GM12878 (cell line): ENCODE measurements at regions not wholly inside any gene's neighbourhood (a gene's known extent, or its start where the extent isn't known, plus 50 kb on each side); places are given as distances from the start of the nearest gene placed in this dataset.

Experiments used
- ATAC-seq: fragments of 200-7000 bp; cut with Tn5 transposase; 3 replicates; pipeline ENCODE4 v1.9.1; 2020; ENCODE audit warnings: mild to moderate bottlenecking, moderate library complexity
- BruUV-seq: library from RNA; stranded (reverse); fragments of 400-500 nt; replicated peaks from 2 replicates; lab custom pipeline; 2021; lab: Mats Ljungman, UMichigan
- CTCF ChIA-PET: fragments of 300-600 bp; sonication (Branson Sonifier 250); formaldehyde crosslinking; extraction: SDS; loops from one replicate; lab custom pipeline; 2021; ENCODE audit warnings: inconsistent platforms; lab: Yijun Ruan, JAX
- POLR2A ChIA-PET: fragments of 350-600 bp; formaldehyde crosslinking; extraction: SDS; loops from one replicate; lab custom pipeline; 2021; ENCODE audit warnings: inconsistent platforms; lab: Charles Lee
- RAD21 ChIA-PET: fragments of 300-600 bp; sonication (Branson Sonifier 250); formaldehyde crosslinking; loops from one replicate; lab custom pipeline; 2023; ENCODE audit warnings: antibody characterized with exemption; ENCODE audit not compliant: unreplicated experiment; lab: Charles Lee
- SMC1A ChIA-PET: fragments of 300-600 bp; sonication (Branson Sonifier 250); formaldehyde crosslinking; loops from one replicate; lab custom pipeline; 2023; ENCODE audit not compliant: unreplicated experiment, uncharacterized antibody; lab: Charles Lee
- DNase-seq: peaks from one replicate; pipeline ENCODE4 v3.0.0-alpha.2; 2011; ENCODE audit warnings: low read depth, low spot score
- FAIRE-seq: peaks from 3 replicates; lab custom pipeline; 2011; peaks lifted over from hg19 to GRCh38; lab: Jason Lieb, UNC
- H2AFZ ChIP-seq: 2 replicates; pipeline ENCODE4 v1.6.0; 2011; ENCODE audit warnings: low read depth, low read length, control low read depth; ENCODE audit not compliant: control insufficient read depth
- H3K27ac ChIP-seq: 2 replicates; pipeline ENCODE4 v1.5.1; 2011; ENCODE audit warnings: control low read depth; ENCODE audit not compliant: control insufficient read depth, insufficient read depth
- H3K27me3 ChIP-seq, 2 experiments: replicated peaks in 1 of 2; 2 replicates each; pipeline versions ENCODE4 v1.6.0 to v1.6.1; 2011; ENCODE audit warnings: low read length in 1 of 2; ENCODE audit not compliant: control insufficient read depth in 2 of 2, insufficient read depth in 2 of 2
- H3K36me3 ChIP-seq, 2 experiments: 2 replicates each; pipeline ENCODE4 v1.5.1; 2011; ENCODE audit warnings: low read length in 1 of 2; ENCODE audit not compliant: control insufficient read depth in 2 of 2, insufficient read depth in 2 of 2
- H3K4me1 ChIP-seq: 2 replicates; pipeline ENCODE4 v1.6.1; 2011; ENCODE audit warnings: mild to moderate bottlenecking, low read length, moderate library complexity, mixed read lengths; ENCODE audit not compliant: control insufficient read depth, insufficient read depth
- H3K4me2 ChIP-seq: 2 replicates; pipeline ENCODE4 v1.6.0; 2011; ENCODE audit warnings: control low read depth; ENCODE audit not compliant: control insufficient read depth, insufficient read depth
- H3K4me3 ChIP-seq: fragments of 200-600 bp; sonication (generic); 2 replicates; pipeline ENCODE4 v1.5.1; 2016
- H3K79me2 ChIP-seq: 2 replicates; pipeline ENCODE4 v1.6.0; 2011; ENCODE audit warnings: low read length; ENCODE audit not compliant: control insufficient read depth, insufficient read depth
- H3K9ac ChIP-seq: 2 replicates; pipeline ENCODE4 v1.8.0; 2011; ENCODE audit warnings: low read length, control low read depth, mixed read lengths; ENCODE audit not compliant: control insufficient read depth, insufficient read depth
- H3K9me3 ChIP-seq: replicated peaks from 3 replicates; pipeline ENCODE4 v1.5.1; 2011; ENCODE audit warnings: mild to moderate bottlenecking, low read length; ENCODE audit not compliant: control insufficient read depth, insufficient read depth
- H4K20me1 ChIP-seq: 2 replicates; pipeline ENCODE4 v1.6.0; 2011; ENCODE audit not compliant: control insufficient read depth, insufficient read depth
- BACH1 ChIP-seq: fragments of 450-650 bp; IDR thresholded peaks from 2 replicates; pipeline ENCODE4 v1.6.1; 2017; ENCODE audit warnings: mild to moderate bottlenecking, borderline replicate concordance
- CEBPB ChIP-seq, 2 experiments: fragments of 150-350 bp in 1 of 2; IDR thresholded peaks; 2 replicates each; pipeline ENCODE4 v1.6.1; 2012 to 2014; ENCODE audit warnings: low read depth in 2 of 2, low read length in 2 of 2, borderline replicate concordance in 1 of 2, inconsistent platforms in 1 of 2
- GABPA ChIP-seq: IDR thresholded peaks from 2 replicates; pipeline ENCODE4 v1.6.1; 2014; ENCODE audit warnings: antibody characterized with exemption, low read depth, mild to moderate bottlenecking, inconsistent platforms
- HDAC6 ChIP-seq: fragments of 200-600 bp; sonication (generic); IDR thresholded peaks from one replicate; pipeline ENCODE4 v1.8.0; 2017; ENCODE audit warnings: antibody characterized with exemption; ENCODE audit not compliant: unreplicated experiment
- NFYB ChIP-seq: IDR thresholded peaks from 2 replicates; pipeline ENCODE4 v1.6.1; 2011; ENCODE audit warnings: low read depth, mild to moderate bottlenecking, low read length, improper control_type of control experiment, moderate library complexity; ENCODE audit not compliant: insufficient read depth
- NR2F1 ChIP-seq: fragments of 450-650 bp; conservative IDR thresholded peaks from 2 replicates; pipeline ENCODE4 v1.6.1; 2017; ENCODE audit warnings: mild to moderate bottlenecking
- PAX8 ChIP-seq: fragments of 450-650 bp; IDR thresholded peaks from 2 replicates; pipeline ENCODE4 v1.6.1; 2017; ENCODE audit warnings: mild to moderate bottlenecking, moderate library complexity
- RFX5 ChIP-seq: IDR thresholded peaks from 2 replicates; pipeline ENCODE4 v1.6.1; 2011; ENCODE audit warnings: low read depth, low read length, improper control_type of control experiment
- RUNX3 ChIP-seq: IDR thresholded peaks from 2 replicates; pipeline ENCODE4 v1.6.1; 2012; ENCODE audit warnings: low read length, inconsistent platforms
- SIX5 ChIP-seq: IDR thresholded peaks from 2 replicates; pipeline ENCODE4 v1.6.1; 2011; ENCODE audit warnings: mild to moderate bottlenecking, low read depth, low read length, moderate library complexity; ENCODE audit not compliant: severe bottlenecking
- SPI1 ChIP-seq: IDR thresholded peaks from 2 replicates; pipeline ENCODE4 v1.6.1; 2011; ENCODE audit warnings: low read depth, mild to moderate bottlenecking, low read length, moderate library complexity, borderline replicate concordance; ENCODE audit not compliant: insufficient read depth
- SREBF1 ChIP-seq: IDR thresholded peaks from 2 replicates; pipeline ENCODE4 v1.6.1; 2012; ENCODE audit warnings: mild to moderate bottlenecking, low read length
- TAF1 ChIP-seq: IDR thresholded peaks from 2 replicates; pipeline ENCODE4 v1.6.1; 2011; ENCODE audit warnings: mild to moderate bottlenecking, low read depth, low read length, borderline replicate concordance
- ZBED1 ChIP-seq: IDR thresholded peaks from 2 replicates; pipeline ENCODE4 v1.6.1; 2016; ENCODE audit warnings: borderline replicate concordance
- ZNF207 ChIP-seq: fragments of 450-650 bp; IDR thresholded peaks from 2 replicates; pipeline ENCODE4 v1.6.1; 2014; ENCODE audit warnings: antibody characterized with exemption, mild to moderate bottlenecking, borderline replicate concordance
- whole genome bisulfite sequencing: methylation state at CpG from one replicate; pipeline ENCODE4 v1.1.6; 2016; ENCODE audit warnings: low lambda C conversion rate; ENCODE audit not compliant: insufficient replicate concordance, insufficient coverage; ENCODE audit errors: missing lambda C conversion rate; 5-methylcytosine and 5-hydroxymethylcytosine counted together
- in situ Hi-C: fragments of 300-500 bp; cut with MboI; formaldehyde crosslinking; loops from 9 replicates; pipeline ENCODE4 v1.14.3; 2018; ENCODE audit warnings: mixed read lengths
- intact Hi-C: fragments of 100-400 bp; cut with micrococcal nuclease; formaldehyde crosslinking; loops from one replicate; pipeline ENCODE4 v1.14.2; 2022; ENCODE audit not compliant: unreplicated experiment
- TF ChIP-seq, protein P1 (sequence below): fragments of 450-650 bp; IDR thresholded peaks from 2 replicates; pipeline ENCODE4 v1.6.1; 2016; ENCODE audit warnings: mild to moderate bottlenecking
- TF ChIP-seq, protein P2 (sequence below): IDR thresholded peaks from 2 replicates; pipeline ENCODE4 v1.6.1; 2011; ENCODE audit warnings: low read depth, mild to moderate bottlenecking, low read length, moderate library complexity, borderline replicate concordance; ENCODE audit errors: extremely low read depth
- TF ChIP-seq, protein P3 (sequence below): IDR thresholded peaks from 2 replicates; pipeline ENCODE4 v1.6.1; 2011; ENCODE audit warnings: mild to moderate bottlenecking, low read depth, low read length, moderate library complexity; ENCODE audit not compliant: insufficient replicate concordance

DNA sequence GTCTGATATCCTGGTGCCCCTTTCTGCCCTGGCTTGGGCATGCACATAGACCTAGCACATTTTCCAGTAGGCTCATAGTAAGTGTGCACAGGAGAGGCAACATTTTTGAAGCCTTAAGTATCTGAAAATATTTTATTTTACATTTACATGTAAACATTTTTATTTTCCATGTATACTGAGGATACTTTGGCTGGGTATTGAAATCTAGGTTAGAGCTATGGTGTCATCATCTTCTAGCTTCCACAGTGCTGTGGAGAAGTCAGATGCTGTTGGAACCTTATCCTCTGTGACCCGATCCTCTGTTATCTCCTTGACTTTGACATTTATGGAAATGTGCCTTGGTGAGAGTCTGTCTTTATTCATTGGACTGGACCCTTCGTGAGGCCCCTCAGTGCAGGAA is 74.1 kb downstream of the PLXNA1 start:
- Histone ChIP-seq H3K4me3 (no peak overlapping the region), H3K27ac (no peak overlapping the region), H3K4me2 (no peak overlapping the region), H3K79me2 (no peaks in the 10 kb centered on the region), H4K20me1 (no peaks in the 10 kb centered on the region), H3K9me3 (no peaks in the 10 kb centered on the region; the same call in 2 of the 3 replicates), H3K27me3 (no peaks in the 10 kb centered on the region), H3K36me3 (no peaks in the 10 kb centered on the region), H3K4me1 (no peaks in the 10 kb centered on the region), H3K9ac (no peak overlapping the region), H2AFZ (no peak overlapping the region)
- no TSS peak for BruUV-seq
- CTCF ChIA-PET, result no interaction called here
- RAD21 ChIA-PET, result no interaction called here
- ATAC-seq (no peak), DNase-seq (no peak), FAIRE-seq (no peak)
- TF ChIP-seq TAF1, result no peak
- no peak for TF ChIP-seq GABPA
- TF ChIP-seq BACH1, result no peak
- no peak for TF ChIP-seq SIX5
- no peak for TF ChIP-seq HDAC6
- TF ChIP-seq RFX5, result no peak
- TF ChIP-seq RUNX3, result no peak
- no peak for TF ChIP-seq ZBED1
- no peak for TF ChIP-seq ZNF207
- TF ChIP-seq CEBPB (IDR thresholded peaks at IDR 0.05; ENCODE audit: borderline replicate concordance in 1 of 2, low read depth in 2 of 2, low read length in 2 of 2), result no peak
- SMC1A ChIA-PET, result no interaction called here
- WGBS, result 47% methylated on average over 2 of the region's 2 CpGs
- intact Hi-C loops (no loop called here), in situ Hi-C loops (no loop called here)
- POLR2A ChIA-PET, result no interaction called here

DNA sequence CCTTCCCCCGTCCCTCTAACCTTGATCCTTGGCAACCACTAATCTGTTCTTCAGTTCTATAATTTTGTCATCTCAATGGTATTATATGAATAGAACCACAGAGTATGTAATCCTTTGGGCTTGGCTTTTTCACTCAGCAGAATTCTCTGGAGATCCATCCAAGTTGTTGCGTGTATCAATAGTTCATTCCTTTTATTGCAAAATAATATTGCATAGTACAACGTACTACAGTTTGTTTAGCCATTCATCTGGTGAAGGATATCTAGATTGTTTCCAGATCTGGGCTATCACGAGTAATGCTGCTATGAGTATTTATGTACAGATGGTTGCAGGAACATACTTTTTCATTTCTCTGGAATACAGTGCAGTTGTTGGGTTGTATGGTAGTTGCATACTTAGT is 76.2 kb downstream of the PLXNA1 start:
- ChIA-PET RAD21 (no interaction called here), CTCF (no interaction called here), SMC1A (no interaction called here), POLR2A (no interaction called here)
- Histone ChIP-seq H3K9ac (no peak overlapping the region), H3K4me3 (no peak overlapping the region), H3K9me3 (no peaks in the 10 kb centered on the region; the same call in 2 of the 3 replicates), H2AFZ (no peak overlapping the region), H3K79me2 (no peaks in the 10 kb centered on the region), H4K20me1 (no peaks in the 10 kb centered on the region), H3K4me2 (no peak overlapping the region), H3K27ac (no peak overlapping the region), H3K4me1 (no peaks in the 10 kb centered on the region), H3K27me3 (no peaks in the 10 kb centered on the region; a peak in 1 of 4 replicates), H3K36me3 (no peaks in the 10 kb centered on the region)
- no peak for FAIRE-seq
- in situ Hi-C loops, result no loop called here
- intact Hi-C loops, result no loop called here
- no TSS peak for BruUV-seq
- 12% methylated on average over 4 of the region's 4 CpGs for WGBS
- no peak for ATAC-seq
- no peak for DNase-seq
- TF ChIP-seq, protein P1, sequence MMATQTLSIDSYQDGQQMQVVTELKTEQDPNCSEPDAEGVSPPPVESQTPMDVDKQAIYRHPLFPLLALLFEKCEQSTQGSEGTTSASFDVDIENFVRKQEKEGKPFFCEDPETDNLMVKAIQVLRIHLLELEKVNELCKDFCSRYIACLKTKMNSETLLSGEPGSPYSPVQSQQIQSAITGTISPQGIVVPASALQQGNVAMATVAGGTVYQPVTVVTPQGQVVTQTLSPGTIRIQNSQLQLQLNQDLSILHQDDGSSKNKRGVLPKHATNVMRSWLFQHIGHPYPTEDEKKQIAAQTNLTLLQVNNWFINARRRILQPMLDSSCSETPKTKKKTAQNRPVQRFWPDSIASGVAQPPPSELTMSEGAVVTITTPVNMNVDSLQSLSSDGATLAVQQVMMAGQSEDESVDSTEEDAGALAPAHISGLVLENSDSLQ, result no peak
- no peak for TF ChIP-seq NFYB
- TF ChIP-seq PAX8, result no peak
- no peak for TF ChIP-seq SREBF1
- TF ChIP-seq SPI1, result no peak
- no peak for TF ChIP-seq NR2F1
- no peak for TF ChIP-seq CEBPB (IDR thresholded peaks at IDR 0.05; ENCODE audit: borderline replicate concordance in 1 of 2, low read depth in 2 of 2, low read length in 2 of 2)
- TF ChIP-seq, protein P2, sequence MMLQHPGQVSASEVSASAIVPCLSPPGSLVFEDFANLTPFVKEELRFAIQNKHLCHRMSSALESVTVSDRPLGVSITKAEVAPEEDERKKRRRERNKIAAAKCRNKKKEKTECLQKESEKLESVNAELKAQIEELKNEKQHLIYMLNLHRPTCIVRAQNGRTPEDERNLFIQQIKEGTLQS, result no peak
- TF ChIP-seq, protein P3, sequence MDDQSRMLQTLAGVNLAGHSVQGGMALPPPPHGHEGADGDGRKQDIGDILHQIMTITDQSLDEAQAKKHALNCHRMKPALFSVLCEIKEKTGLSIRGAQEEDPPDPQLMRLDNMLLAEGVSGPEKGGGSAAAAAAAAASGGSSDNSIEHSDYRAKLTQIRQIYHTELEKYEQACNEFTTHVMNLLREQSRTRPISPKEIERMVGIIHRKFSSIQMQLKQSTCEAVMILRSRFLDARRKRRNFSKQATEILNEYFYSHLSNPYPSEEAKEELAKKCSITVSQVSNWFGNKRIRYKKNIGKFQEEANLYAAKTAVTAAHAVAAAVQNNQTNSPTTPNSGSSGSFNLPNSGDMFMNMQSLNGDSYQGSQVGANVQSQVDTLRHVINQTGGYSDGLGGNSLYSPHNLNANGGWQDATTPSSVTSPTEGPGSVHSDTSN, result no peak
